H9 (cell line): ENCODE measurements at regions not wholly inside any gene's neighbourhood (a gene's known extent, or its start where the extent isn't known, plus 50 kb on each side); places are given as distances from the start of the nearest gene placed in this dataset.

Experiments
- DNase-seq: peaks from one replicate; pipeline ENCODE4 v3.0.0-alpha.2; 2017
- H2AFZ ChIP-seq: one replicate; pipeline ENCODE4 v1.6.1; 2013; ENCODE audit warnings: mild to moderate bottlenecking, low read length, control low read depth, moderate library complexity
- H2AK5ac ChIP-seq: 2 replicates; pipeline ENCODE4 v1.6.1; 2013; ENCODE audit warnings: low read length, control low read depth, mixed read lengths; ENCODE audit not compliant: insufficient read length
- H2BK120ac ChIP-seq: one replicate; pipeline ENCODE4 v1.6.1; 2013; ENCODE audit warnings: low read depth, mild to moderate bottlenecking, low read length, control low read depth, inconsistent platforms; ENCODE audit not compliant: poor library complexity, severe bottlenecking
- H2BK12ac ChIP-seq: 2 replicates; pipeline ENCODE4 v1.6.1; 2013; ENCODE audit warnings: low read length, control low read depth, mixed read lengths, low read depth; ENCODE audit not compliant: insufficient read length
- H2BK15ac ChIP-seq: 2 replicates; pipeline ENCODE4 v1.6.1; 2013; ENCODE audit warnings: low read depth, low read length, control low read depth
- H2BK20ac ChIP-seq: one replicate; pipeline ENCODE4 v1.6.1; 2013; ENCODE audit warnings: low read depth, mild to moderate bottlenecking, low read length, control low read depth, inconsistent platforms; ENCODE audit not compliant: poor library complexity, severe bottlenecking
- H2BK5ac ChIP-seq: 2 replicates; pipeline ENCODE4 v1.6.1; 2013; ENCODE audit warnings: low read length, control low read depth, mixed read lengths; ENCODE audit not compliant: insufficient read length
- H3K14ac ChIP-seq: 2 replicates; pipeline ENCODE4 v1.6.1; 2013; ENCODE audit warnings: low read length, control low read depth; ENCODE audit not compliant: insufficient read depth
- H3K18ac ChIP-seq: 2 replicates; pipeline ENCODE4 v1.6.1; 2013; ENCODE audit warnings: low read depth, mild to moderate bottlenecking, mixed read lengths, low read length, control low read depth; ENCODE audit not compliant: insufficient read length
- H3K23ac ChIP-seq: 2 replicates; pipeline ENCODE4 v1.6.1; 2013; ENCODE audit warnings: low read length, control low read depth, mixed read lengths, low read depth; ENCODE audit not compliant: insufficient read length
- H3K23me2 ChIP-seq: 2 replicates; pipeline ENCODE4 v1.6.1; 2013; ENCODE audit warnings: low read depth, mild to moderate bottlenecking, mixed read lengths, low read length, control low read depth; ENCODE audit not compliant: insufficient read length, poor library complexity, severe bottlenecking
- H3K27ac ChIP-seq: 2 replicates; pipeline ENCODE4 v1.5.1; 2013; ENCODE audit warnings: low read length, control low read depth, mixed read lengths, low read depth; ENCODE audit not compliant: insufficient read length
- H3K27me3 ChIP-seq: 2 replicates; pipeline ENCODE4 v1.6.1; 2013; ENCODE audit warnings: low read length, control low read depth, inconsistent platforms; ENCODE audit not compliant: insufficient read depth
- H3K4ac ChIP-seq: 2 replicates; pipeline ENCODE4 v1.6.1; 2013; ENCODE audit warnings: low read depth, mild to moderate bottlenecking, control low read depth, inconsistent platforms, low read length, moderate library complexity
- H3K4me1 ChIP-seq: 2 replicates; pipeline ENCODE4 v1.6.1; 2013; ENCODE audit warnings: low read length, control low read depth, inconsistent platforms; ENCODE audit not compliant: insufficient read depth
- H3K4me2 ChIP-seq: 2 replicates; pipeline ENCODE4 v1.6.1; 2013; ENCODE audit warnings: low read length, control low read depth, mixed read lengths; ENCODE audit not compliant: insufficient read length, insufficient read depth
- H3K56ac ChIP-seq: 2 replicates; pipeline ENCODE4 v1.6.1; 2013; ENCODE audit warnings: low read depth, mild to moderate bottlenecking, mixed read lengths, low read length, control low read depth; ENCODE audit not compliant: insufficient read length
- H3K79me1 ChIP-seq: 2 replicates; pipeline ENCODE4 v1.6.1; 2013; ENCODE audit warnings: low read depth, mild to moderate bottlenecking, moderate library complexity, low read length, control low read depth, inconsistent platforms; ENCODE audit not compliant: insufficient read depth, poor library complexity, severe bottlenecking
- H3K79me2 ChIP-seq: 2 replicates; pipeline ENCODE4 v1.6.1; 2013; ENCODE audit warnings: low read length, control low read depth, inconsistent platforms; ENCODE audit not compliant: insufficient read depth
- H3K9ac ChIP-seq: 2 replicates; pipeline ENCODE4 v1.6.1; 2013; ENCODE audit warnings: low read length, control low read depth, mixed read lengths; ENCODE audit not compliant: insufficient read length; ENCODE audit errors: extremely low read depth
- H3K9me3 ChIP-seq: one replicate; pipeline ENCODE4 v1.6.1; 2013; ENCODE audit warnings: low read depth, low read length, inconsistent platforms; ENCODE audit not compliant: control insufficient read depth
- H3T11ph ChIP-seq: one replicate; pipeline ENCODE4 v1.6.1; 2013; ENCODE audit warnings: mild to moderate bottlenecking, low read length, control low read depth, inconsistent platforms
- H4K20me1 ChIP-seq: one replicate; pipeline ENCODE4 v1.6.1; 2013; ENCODE audit not compliant: control insufficient read depth, insufficient read length, insufficient read depth
- H4K5ac ChIP-seq: 2 replicates; pipeline ENCODE4 v1.6.1; 2013; ENCODE audit warnings: low read depth, mild to moderate bottlenecking, mixed read lengths, low read length, control low read depth; ENCODE audit not compliant: insufficient read length
- H4K8ac ChIP-seq: replicated peaks from 2 replicates; pipeline ENCODE4 v1.6.1; 2013; ENCODE audit warnings: low read length, control low read depth, mixed read lengths, low read depth; ENCODE audit not compliant: insufficient read length
- H4K91ac ChIP-seq: 2 replicates; pipeline ENCODE4 v1.6.1; 2013; ENCODE audit warnings: low read depth, mild to moderate bottlenecking, moderate library complexity, mixed read lengths, low read length, control low read depth; ENCODE audit not compliant: insufficient read length
- H3K27ac Mint-ChIP-seq, 3 experiments: 2 replicates in 2 of 3; 3 replicates in 1 of 3; pipeline ENCODE4 v1.8.0; 2020 to 2021; ENCODE audit warnings: mixed read lengths in 3 of 3, mild to moderate bottlenecking in 1 of 3, moderate library complexity in 1 of 3
- H3K27me3 Mint-ChIP-seq: 2 replicates; pipeline ENCODE4 v1.8.0; 2021; ENCODE audit warnings: low read depth, mild to moderate bottlenecking, moderate library complexity, mixed read lengths
- H3K36me3 Mint-ChIP-seq, 3 experiments: 2 replicates in 2 of 3; 3 replicates in 1 of 3; pipeline ENCODE4 v1.8.0; 2020 to 2021; ENCODE audit warnings: low read depth in 3 of 3, mixed read lengths in 3 of 3; ENCODE audit not compliant: insufficient read depth in 1 of 3
- H3K4me1 Mint-ChIP-seq, 2 experiments: 2 replicates each; pipeline ENCODE4 v1.8.0; 2020; ENCODE audit warnings: mixed read lengths in 2 of 2
- H3K4me3 Mint-ChIP-seq, 2 experiments: 2 replicates in 1 of 2; 3 replicates in 1 of 2; pipeline ENCODE4 v1.8.0; 2020 to 2021; ENCODE audit warnings: mild to moderate bottlenecking in 2 of 2, mixed read lengths in 2 of 2, moderate library complexity in 1 of 2
- H3K9me3 Mint-ChIP-seq, 2 experiments: 2 replicates in 1 of 2; 3 replicates in 1 of 2; pipeline ENCODE4 v1.8.0; 2020; ENCODE audit warnings: mild to moderate bottlenecking in 2 of 2, mixed read lengths in 2 of 2, moderate library complexity in 1 of 2
- CTCF ChIP-seq: fragments of 200-600 bp; sonication (generic); conservative IDR thresholded peaks from 3 replicates; pipeline ENCODE4 v1.8.0; 2021; ENCODE audit warnings: antibody characterized with exemption, mild to moderate bottlenecking
- WGBS: extraction: QIAGEN DNeasy Blood & Tissue Kit; methylation state at CpG from one replicate; pipeline ENCODE4 v1.1.7; 2013; ENCODE audit warnings: missing lambda C conversion rate, low lambda C conversion rate, mixed read lengths; ENCODE audit not compliant: insufficient read length; ENCODE audit errors: extremely low coverage; 5-methylcytosine and 5-hydroxymethylcytosine counted together

DNA sequence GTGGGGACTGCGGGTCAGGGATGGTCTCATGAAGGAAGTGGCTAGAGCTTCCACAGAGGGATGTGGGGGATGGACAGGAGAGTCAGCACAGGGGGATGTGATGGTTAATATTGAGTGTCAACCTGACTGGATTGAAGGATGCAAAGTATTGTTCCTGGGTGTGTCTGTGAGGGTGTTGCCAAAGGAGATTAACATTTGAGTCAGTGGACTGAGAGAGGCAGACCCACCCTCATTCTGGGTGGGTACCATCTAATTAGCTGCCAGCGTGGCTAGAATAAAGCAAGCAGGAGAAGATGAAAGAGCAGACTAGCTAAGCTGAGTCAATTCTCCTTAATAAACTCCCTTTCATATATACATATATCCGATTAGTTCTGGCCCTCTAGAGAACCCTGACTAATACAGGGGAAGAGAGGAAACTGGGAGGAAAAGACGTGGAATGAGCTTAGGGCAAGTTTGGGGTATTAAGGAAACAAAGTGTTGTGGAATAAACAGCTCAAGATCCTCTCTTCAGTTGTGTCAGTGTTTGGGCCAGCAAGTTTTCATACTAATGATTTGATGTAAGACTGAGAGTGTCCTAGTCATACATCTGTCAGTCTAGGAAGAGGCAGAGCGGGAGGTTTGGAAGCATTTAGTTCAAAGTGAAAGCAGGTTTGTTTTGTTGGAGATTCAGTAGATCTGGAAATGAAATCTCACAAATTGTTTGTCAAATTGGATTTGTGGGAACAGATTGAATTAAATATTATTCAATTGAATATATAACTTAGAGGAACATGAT lies 135.2 kb upstream of the NT5C1B start:
- no peak overlapping the region for H4K8ac ChIP-seq
- H2AFZ ChIP-seq: no peak overlapping the region
- Mint-ChIP-seq H3K27ac (no peak overlapping the region), H3K4me1 (no peaks in the 10 kb centered on the region), H3K27me3 (no peaks in the 10 kb centered on the region), H3K36me3 (no peaks in the 10 kb centered on the region), H3K9me3 (no peaks in the 10 kb centered on the region), H3K4me3 (no peak overlapping the region)
- H4K20me1 ChIP-seq: no peaks in the 10 kb centered on the region
- H3K79me2 ChIP-seq: no peaks in the 10 kb centered on the region
- no peak for DNase-seq
- no peaks in the 10 kb centered on the region for H3K9me3 ChIP-seq
- no peak overlapping the region for H3K27ac ChIP-seq
- H3K4ac ChIP-seq: no peak overlapping the region
- H2BK5ac ChIP-seq: no peak overlapping the region
- no peak overlapping the region for H4K5ac ChIP-seq
- no peak overlapping the region for H3K9ac ChIP-seq
- WGBS: no CpG with 5 or more reads among the region's 5 CpGs
- no peaks in the 10 kb centered on the region for H3K79me1 ChIP-seq
- no peak overlapping the region for H2BK12ac ChIP-seq
- no peaks in the 10 kb centered on the region for H3K27me3 ChIP-seq
- H3K4me1 ChIP-seq: no peaks in the 10 kb centered on the region
- H2BK120ac ChIP-seq: no peak overlapping the region
- no peaks in the 10 kb centered on the region for H3K23me2 ChIP-seq
- H2AK5ac ChIP-seq: no peak overlapping the region
- H3K23ac ChIP-seq: no peak overlapping the region
- H2BK15ac ChIP-seq: no peak overlapping the region
- TF ChIP-seq CTCF: no peak
- H3K18ac ChIP-seq: no peak overlapping the region
- H3T11ph ChIP-seq: no peak overlapping the region
- H3K56ac ChIP-seq: no peak overlapping the region
- H3K4me2 ChIP-seq: no peak overlapping the region
- no peak overlapping the region for H2BK20ac ChIP-seq
- H4K91ac ChIP-seq: no peak overlapping the region
- no peak overlapping the region for H3K14ac ChIP-seq
